ENCODE measurements at regions not wholly inside any gene's neighbourhood (a gene's known extent, or its start where the extent isn't known, plus 50 kb on each side); places are given as distances from the start of the nearest gene placed in this dataset.

DNA sequence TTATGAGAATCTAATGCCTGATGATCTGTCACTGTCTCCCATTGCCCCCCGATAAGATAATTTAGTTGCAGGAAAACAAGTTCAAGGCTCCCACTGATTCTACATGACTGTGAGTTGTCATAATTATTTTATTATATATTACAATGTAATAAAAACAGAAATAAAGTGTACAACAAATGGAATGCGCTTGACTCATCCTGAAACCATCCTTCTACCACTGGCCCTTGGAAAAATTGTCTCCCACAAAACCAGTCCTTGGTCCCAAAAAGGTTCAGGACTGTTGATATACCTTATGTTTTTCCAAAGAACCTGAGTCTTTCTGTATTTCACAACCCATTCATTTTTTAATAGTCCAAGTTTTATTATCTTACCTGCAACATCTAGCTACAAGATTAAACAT lies 403.5 kb downstream of the TAF11L14 start:
- ATAC-seq (no peak), DNase-seq (no peak)
- Mint-ChIP-seq H3K4me1 (ENCODE audit: low read depth) (no peaks in the 10 kb centered on the region), H3K36me3 (ENCODE audit: low read depth) (no peaks in the 10 kb centered on the region), H3K27me3 (ENCODE audit: low read depth) (no peaks in the 10 kb centered on the region), H3K4me3 (no peak overlapping the region), H3K27ac (no peak overlapping the region), H3K9me3 (ENCODE audit: insufficient read depth) (peaks cover 4% of the 10 kb centered on the region)
- CTCF ChIA-PET, result no interaction called here
- POLR2A ChIA-PET, result no interaction called here

DNA sequence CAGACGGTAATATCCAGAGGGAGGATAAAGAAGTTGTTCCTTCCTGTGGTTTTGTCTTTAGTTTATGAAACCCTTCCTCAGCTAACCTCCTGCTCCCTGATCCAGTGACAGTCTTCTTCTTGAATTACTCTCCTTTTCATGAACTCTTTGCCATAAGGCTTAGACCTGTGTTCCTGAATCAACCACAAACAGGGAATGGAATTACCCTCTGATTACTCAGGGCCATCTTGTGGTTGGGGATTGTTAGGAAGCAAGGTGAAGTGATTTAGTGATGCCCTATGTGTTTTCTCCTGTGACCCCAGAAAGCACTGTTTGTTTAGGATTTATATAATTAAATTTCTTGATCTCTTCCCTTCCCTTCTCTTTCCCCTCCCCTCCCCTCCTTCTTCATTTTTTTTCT lies 409.1 kb downstream of the TAF11L14 start:
- Mint-ChIP-seq H3K36me3 (ENCODE audit: low read depth) (no peaks in the 10 kb centered on the region), H3K27me3 (ENCODE audit: low read depth) (no peaks in the 10 kb centered on the region), H3K4me3 (no peak overlapping the region), H3K9me3 (ENCODE audit: insufficient read depth) (no peaks in the 10 kb centered on the region), H3K4me1 (ENCODE audit: low read depth) (no peaks in the 10 kb centered on the region), H3K27ac (no peak overlapping the region)
- DNase-seq (no peak), ATAC-seq (no peak)
- ChIA-PET POLR2A (no interaction called here), CTCF (no interaction called here)

GRCh38 chr5:18048449-18048848 lies 414.2 kb downstream of the TAF11L14 start:
- no peaks in the 10 kb centered on the region for H3K4me1 Mint-ChIP-seq (ENCODE audit: low read depth)
- H3K9me3 Mint-ChIP-seq (ENCODE audit: insufficient read depth), result peaks cover 10% of the 10 kb centered on the region
- no peaks in the 10 kb centered on the region for H3K27me3 Mint-ChIP-seq (ENCODE audit: low read depth)
- no peak overlapping the region for H3K4me3 Mint-ChIP-seq
- ChIA-PET POLR2A (no interaction called here), CTCF (no interaction called here)
- no peaks in the 10 kb centered on the region for H3K36me3 Mint-ChIP-seq (ENCODE audit: low read depth)
- ATAC-seq, result no peak
- no peak for DNase-seq
- H3K27ac Mint-ChIP-seq, result no peak overlapping the region

- Mint-ChIP-seq H3K36me3 (ENCODE audit: low read depth) (no peaks in the 10 kb centered on the region), H3K9me3 (ENCODE audit: insufficient read depth) (peaks cover 10% of the 10 kb centered on the region), H3K4me1 (ENCODE audit: low read depth) (no peaks in the 10 kb centered on the region), H3K4me3 (no peak overlapping the region), H3K27me3 (ENCODE audit: low read depth) (no peaks in the 10 kb centered on the region), H3K27ac (no peak overlapping the region)
- DNase-seq, result no peak
- ChIA-PET CTCF (no interaction called here), POLR2A (no interaction called here)
- no peak for ATAC-seq
Measured at GRCh38 chr5:18050345-18050744, 416.1 kb downstream of the TAF11L14 start.

DNA sequence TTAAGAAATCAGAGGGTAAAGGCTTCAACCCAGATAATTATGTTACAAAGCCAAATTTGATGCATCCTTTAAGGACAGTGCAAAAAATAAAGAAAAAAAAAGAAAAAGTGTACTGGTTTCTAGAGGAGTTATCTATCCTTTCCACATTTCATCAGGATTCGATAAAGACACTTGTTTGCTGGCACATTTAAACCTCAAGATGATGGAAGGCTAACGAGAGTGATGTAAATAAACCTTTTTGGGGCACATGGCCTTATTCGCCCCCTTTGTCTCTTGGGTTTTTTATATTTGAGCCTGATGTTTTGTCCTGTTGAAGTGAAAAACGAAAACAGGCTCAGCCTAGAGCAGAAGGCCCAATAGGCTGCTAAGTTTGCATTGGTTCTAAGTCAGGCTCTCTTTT lies 416.5 kb downstream of the TAF11L14 start:
- no peak for DNase-seq
- Mint-ChIP-seq H3K27me3 (ENCODE audit: low read depth) (no peaks in the 10 kb centered on the region), H3K4me3 (no peak overlapping the region), H3K4me1 (ENCODE audit: low read depth) (no peaks in the 10 kb centered on the region), H3K9me3 (ENCODE audit: insufficient read depth) (peaks cover 10% of the 10 kb centered on the region), H3K36me3 (ENCODE audit: low read depth) (no peaks in the 10 kb centered on the region), H3K27ac (no peak overlapping the region)
- ATAC-seq, result no peak
- POLR2A ChIA-PET, result no interaction called here
- CTCF ChIA-PET, result no interaction called here

DNA sequence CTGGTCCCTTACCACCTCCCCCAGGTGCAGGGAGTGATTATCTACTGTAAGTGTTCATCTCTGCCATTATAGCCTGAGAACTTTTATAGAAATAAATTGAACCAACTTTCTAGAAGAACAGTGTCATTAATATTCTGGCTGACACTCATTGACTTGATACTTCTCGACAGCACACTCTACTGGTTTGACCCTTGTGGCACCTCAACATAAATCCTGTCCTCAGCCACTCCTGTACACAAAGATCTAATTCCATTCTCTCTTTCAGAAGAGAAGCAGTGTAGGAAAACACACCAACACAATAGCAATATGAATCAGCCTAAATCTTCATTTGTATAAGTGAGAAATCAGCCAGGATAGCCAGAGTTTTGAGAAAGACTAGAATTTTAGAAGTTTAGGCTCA lies 417.7 kb downstream of the TAF11L14 start:
- Mint-ChIP-seq H3K27me3 (ENCODE audit: low read depth) (no peaks in the 10 kb centered on the region), H3K4me1 (ENCODE audit: low read depth) (no peaks in the 10 kb centered on the region), H3K9me3 (ENCODE audit: insufficient read depth) (peaks cover 17% of the 10 kb centered on the region), H3K27ac (no peak overlapping the region), H3K4me3 (no peak overlapping the region), H3K36me3 (ENCODE audit: low read depth) (no peaks in the 10 kb centered on the region)
- no peak for DNase-seq
- ChIA-PET CTCF (no interaction called here), POLR2A (no interaction called here)
- ATAC-seq, result no peak

DNA sequence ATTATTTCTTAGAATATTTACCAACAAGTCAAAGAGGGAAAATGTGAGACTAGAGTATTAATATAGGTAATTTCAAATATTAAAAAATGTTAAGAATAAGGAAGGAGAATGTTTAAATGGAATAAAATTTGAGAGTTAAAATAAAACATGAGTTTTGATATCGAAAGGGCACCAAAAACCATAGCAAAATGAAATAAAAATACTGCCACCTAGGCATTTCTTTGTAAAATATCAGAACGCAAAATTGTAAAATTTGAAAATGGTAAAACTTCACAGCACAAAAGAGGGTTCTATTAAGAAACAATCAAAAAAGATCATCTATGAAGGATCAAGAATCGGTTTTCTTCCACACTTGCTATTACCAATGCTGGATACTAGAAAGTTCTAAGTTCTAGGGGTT lies 418.3 kb downstream of the TAF11L14 start:
- CTCF ChIA-PET, result no interaction called here
- H3K4me1 Mint-ChIP-seq (ENCODE audit: low read depth), result no peaks in the 10 kb centered on the region
- H3K36me3 Mint-ChIP-seq (ENCODE audit: low read depth), result no peaks in the 10 kb centered on the region
- ATAC-seq (no peak), DNase-seq (no peak)
- no peaks in the 10 kb centered on the region for H3K27me3 Mint-ChIP-seq (ENCODE audit: low read depth)
- H3K4me3 Mint-ChIP-seq, result no peak overlapping the region
- H3K9me3 Mint-ChIP-seq (ENCODE audit: insufficient read depth), result peaks cover 21% of the 10 kb centered on the region
- POLR2A ChIA-PET, result no interaction called here
- H3K27ac Mint-ChIP-seq, result no peak overlapping the region

GRCh38 chr5:18057725-18058124 lies 423.5 kb downstream of the TAF11L14 start:
- ChIA-PET CTCF (no interaction called here), POLR2A (no interaction called here)
- Mint-ChIP-seq H3K4me3 (no peak overlapping the region), H3K27ac (no peak overlapping the region), H3K4me1 (ENCODE audit: low read depth) (no peaks in the 10 kb centered on the region), H3K36me3 (ENCODE audit: low read depth) (no peaks in the 10 kb centered on the region), H3K27me3 (ENCODE audit: low read depth) (no peaks in the 10 kb centered on the region), H3K9me3 (ENCODE audit: insufficient read depth) (peaks cover 12% of the 10 kb centered on the region)
- ATAC-seq, result no peak
- DNase-seq, result no peak

DNA sequence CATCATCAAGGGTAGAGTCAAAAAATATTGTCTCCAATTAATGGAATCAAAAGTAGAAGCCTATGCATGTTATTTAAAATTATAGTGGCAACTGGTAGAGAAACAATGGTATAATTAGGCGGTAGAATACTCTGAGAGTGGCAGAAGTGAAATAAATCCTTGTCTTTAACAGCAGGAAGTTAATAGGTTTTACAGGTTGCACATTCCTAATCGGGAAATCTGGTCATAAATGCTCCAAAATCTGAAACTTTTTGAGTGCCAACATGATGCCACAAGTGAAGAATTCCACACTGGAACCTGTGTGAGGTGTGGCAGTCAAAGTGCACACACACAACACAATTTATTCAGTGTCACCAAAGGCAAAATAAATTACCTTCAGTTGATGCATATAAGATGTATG lies 433.4 kb downstream of the TAF11L14 start:
- Mint-ChIP-seq H3K36me3 (ENCODE audit: low read depth) (no peaks in the 10 kb centered on the region), H3K27ac (no peak overlapping the region), H3K27me3 (ENCODE audit: low read depth) (no peaks in the 10 kb centered on the region), H3K4me1 (ENCODE audit: low read depth) (no peaks in the 10 kb centered on the region), H3K4me3 (no peak overlapping the region), H3K9me3 (ENCODE audit: insufficient read depth) (peaks cover 11% of the 10 kb centered on the region)
- DNase-seq (no peak), ATAC-seq (no peak)
- POLR2A ChIA-PET, result no interaction called here
- CTCF ChIA-PET, result no interaction called here

DNA sequence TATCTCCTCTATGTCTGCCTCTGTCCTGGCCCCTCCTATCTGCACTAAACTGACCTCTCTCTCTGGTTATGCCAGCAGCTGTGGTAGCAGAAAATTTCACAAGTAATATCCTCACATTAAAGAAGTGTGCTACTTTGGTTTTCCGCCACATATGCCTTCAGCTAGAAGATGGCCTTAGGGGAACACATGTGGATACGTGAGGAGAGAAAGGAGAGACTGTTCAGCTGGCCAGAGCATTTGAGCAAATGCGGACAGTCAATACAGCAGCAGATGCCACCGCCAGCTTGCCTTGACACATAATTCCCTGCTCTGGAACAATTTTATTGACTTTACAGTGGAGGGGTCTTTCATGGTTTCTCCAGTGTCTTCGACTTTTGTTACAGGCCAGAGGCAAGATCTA lies 434.6 kb downstream of the TAF11L14 start:
- no peaks in the 10 kb centered on the region for H3K36me3 Mint-ChIP-seq (ENCODE audit: low read depth)
- H3K4me3 Mint-ChIP-seq, result no peak overlapping the region
- CTCF ChIA-PET, result no interaction called here
- peaks cover 11% of the 10 kb centered on the region for H3K9me3 Mint-ChIP-seq (ENCODE audit: insufficient read depth)
- POLR2A ChIA-PET, result no interaction called here
- DNase-seq, result no peak
- no peaks in the 10 kb centered on the region for H3K27me3 Mint-ChIP-seq (ENCODE audit: low read depth)
- ATAC-seq, result no peak
- no peak overlapping the region for H3K27ac Mint-ChIP-seq
- no peaks in the 10 kb centered on the region for H3K4me1 Mint-ChIP-seq (ENCODE audit: low read depth)

GRCh38 chr5:18069790-18070189 lies 435.5 kb downstream of the TAF11L14 start:
- H3K4me3 Mint-ChIP-seq, result no peak overlapping the region
- ChIA-PET POLR2A (no interaction called here), CTCF (no interaction called here)
- H3K4me1 Mint-ChIP-seq (ENCODE audit: low read depth), result no peaks in the 10 kb centered on the region
- no peak overlapping the region for H3K27ac Mint-ChIP-seq
- H3K27me3 Mint-ChIP-seq (ENCODE audit: low read depth), result no peaks in the 10 kb centered on the region
- no peaks in the 10 kb centered on the region for H3K36me3 Mint-ChIP-seq (ENCODE audit: low read depth)
- ATAC-seq (no peak), DNase-seq (no peak)
- peaks cover 11% of the 10 kb centered on the region for H3K9me3 Mint-ChIP-seq (ENCODE audit: insufficient read depth)

DNA sequence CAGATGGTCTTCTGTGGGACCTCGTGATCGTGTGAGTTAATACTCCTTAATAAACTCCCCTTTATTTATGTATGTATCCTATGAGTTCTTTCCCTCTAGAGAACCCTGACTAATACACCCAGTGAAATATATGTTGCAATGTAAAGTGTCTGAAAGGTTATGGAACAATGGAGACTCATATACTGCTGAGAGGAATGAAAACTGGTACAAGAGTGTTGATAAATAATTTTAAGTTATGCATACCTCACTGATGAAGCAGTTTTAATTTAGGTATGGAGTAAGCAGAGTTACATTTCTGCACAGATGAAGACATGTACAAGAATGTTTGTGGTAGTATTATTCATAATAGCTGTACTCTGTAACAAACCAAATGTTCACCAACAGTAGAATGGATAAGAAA lies 438.3 kb downstream of the TAF11L14 start:
- Mint-ChIP-seq H3K27me3 (ENCODE audit: low read depth) (no peaks in the 10 kb centered on the region), H3K27ac (no peak overlapping the region), H3K4me1 (ENCODE audit: low read depth) (no peaks in the 10 kb centered on the region), H3K36me3 (ENCODE audit: low read depth) (no peaks in the 10 kb centered on the region), H3K9me3 (ENCODE audit: insufficient read depth) (no peaks in the 10 kb centered on the region), H3K4me3 (no peak overlapping the region)
- ATAC-seq (no peak), DNase-seq (no peak)
- ChIA-PET POLR2A (no interaction called here), CTCF (no interaction called here)

DNA sequence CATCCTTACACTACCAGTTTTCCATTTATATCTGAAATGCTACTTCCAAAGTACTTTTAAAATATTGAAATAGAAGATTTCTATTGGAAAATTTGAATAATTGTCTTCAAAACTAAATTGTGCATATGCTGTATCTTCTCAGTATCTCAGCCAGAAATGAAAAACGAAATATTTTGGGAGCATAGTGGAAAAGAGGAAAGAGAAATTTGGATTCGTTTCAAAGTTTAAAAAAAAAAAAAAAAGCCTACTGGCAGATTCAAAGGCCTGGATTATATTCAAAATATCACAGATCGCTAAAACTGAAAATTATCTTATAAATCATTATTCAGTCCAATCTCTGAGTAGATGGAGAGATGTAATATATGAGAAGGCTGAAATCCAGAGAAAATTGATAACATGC lies 440.7 kb downstream of the TAF11L14 start:
- Mint-ChIP-seq H3K4me1 (ENCODE audit: low read depth) (no peaks in the 10 kb centered on the region), H3K4me3 (no peak overlapping the region), H3K36me3 (ENCODE audit: low read depth) (no peaks in the 10 kb centered on the region), H3K27ac (no peak overlapping the region), H3K27me3 (ENCODE audit: low read depth) (no peaks in the 10 kb centered on the region), H3K9me3 (ENCODE audit: insufficient read depth) (no peaks in the 10 kb centered on the region)
- ATAC-seq (no peak), DNase-seq (no peak)
- ChIA-PET POLR2A (no interaction called here), CTCF (no interaction called here)

- no peaks in the 10 kb centered on the region for H3K36me3 Mint-ChIP-seq (ENCODE audit: low read depth)
- CTCF ChIA-PET, result no interaction called here
- ATAC-seq, result no peak
- H3K27me3 Mint-ChIP-seq (ENCODE audit: low read depth), result no peaks in the 10 kb centered on the region
- no peak for DNase-seq
- no peaks in the 10 kb centered on the region for H3K4me1 Mint-ChIP-seq (ENCODE audit: low read depth)
- POLR2A ChIA-PET, result no interaction called here
- H3K4me3 Mint-ChIP-seq, result no peak overlapping the region
- H3K27ac Mint-ChIP-seq, result no peak overlapping the region
- H3K9me3 Mint-ChIP-seq (ENCODE audit: insufficient read depth), result peaks cover 8% of the 10 kb centered on the region
Measured at GRCh38 chr5:18078157-18078556, 443.9 kb downstream of the TAF11L14 start.

Measured in activated CD8-positive, alpha-beta T cell treated with anti-CD3 and anti-CD28 coated beads, Interleukin-2, amount 10 ng/mL, durations not matched to agents 7 days and 5 days (primary cell).